ENCODE measurements at regions not wholly inside any gene's neighbourhood (a gene's known extent, or its start where the extent isn't known, plus 50 kb on each side); places are given as distances from the start of the nearest gene placed in this dataset.

GRCh38 chr2:107648781-107649404 lies 177.8 kb upstream of the RGPD4 start:
- H3K27ac Mint-ChIP-seq = no peak overlapping the region
- H3K27me3 Mint-ChIP-seq (ENCODE audit: insufficient read depth) = no peaks in the 10 kb centered on the region; the same call in 1 of the 2 replicates
- no peaks in the 10 kb centered on the region for H3K4me1 Mint-ChIP-seq (ENCODE audit: low read depth)
- DNase-seq = no peak
- H3K36me3 Mint-ChIP-seq (ENCODE audit: low read depth) = no peaks in the 10 kb centered on the region
- no peak overlapping the region for H3K4me3 Mint-ChIP-seq
- peaks cover 18% of the 10 kb centered on the region for H3K9me3 Mint-ChIP-seq
- no peak for TF ChIP-seq CTCF (IDR thresholded peaks at IDR 0.05)

GRCh38 chr2:107657049-107657448 lies 169.6 kb upstream of the RGPD4 start:
- H3K4me1 Mint-ChIP-seq (ENCODE audit: low read depth) = no peaks in the 10 kb centered on the region
- no peak for DNase-seq
- no peaks in the 10 kb centered on the region for H3K36me3 Mint-ChIP-seq (ENCODE audit: low read depth)
- no peak for TF ChIP-seq CTCF (IDR thresholded peaks at IDR 0.05)
- no peak overlapping the region for H3K4me3 Mint-ChIP-seq
- peaks cover under 1% of the 10 kb centered on the region; the same call in 1 of the 2 replicates for H3K9me3 Mint-ChIP-seq
- no peak overlapping the region for H3K27ac Mint-ChIP-seq
- no peaks in the 10 kb centered on the region for H3K27me3 Mint-ChIP-seq (ENCODE audit: insufficient read depth)

- TF ChIP-seq CTCF (IDR thresholded peaks at IDR 0.05) = no peak
- Mint-ChIP-seq H3K27ac (no peak overlapping the region), H3K4me3 (no peak overlapping the region), H3K9me3 (no peaks in the 10 kb centered on the region), H3K36me3 (ENCODE audit: low read depth) (no peaks in the 10 kb centered on the region), H3K4me1 (ENCODE audit: low read depth) (no peaks in the 10 kb centered on the region), H3K27me3 (ENCODE audit: insufficient read depth) (peaks cover 3% of the 10 kb centered on the region; the same call in 1 of the 2 replicates)
- DNase-seq = no peak
These were observed 163.1 kb upstream of the RGPD4 start for GRCh38 chr2:107663632-107664031.

- H3K4me3 Mint-ChIP-seq = peak overlapping the region; percentile 13; the same call in 1 of the 2 replicates
These were observed 157.4 kb upstream of the RGPD4 start for GRCh38 chr2:107669335-107669734.

DNA sequence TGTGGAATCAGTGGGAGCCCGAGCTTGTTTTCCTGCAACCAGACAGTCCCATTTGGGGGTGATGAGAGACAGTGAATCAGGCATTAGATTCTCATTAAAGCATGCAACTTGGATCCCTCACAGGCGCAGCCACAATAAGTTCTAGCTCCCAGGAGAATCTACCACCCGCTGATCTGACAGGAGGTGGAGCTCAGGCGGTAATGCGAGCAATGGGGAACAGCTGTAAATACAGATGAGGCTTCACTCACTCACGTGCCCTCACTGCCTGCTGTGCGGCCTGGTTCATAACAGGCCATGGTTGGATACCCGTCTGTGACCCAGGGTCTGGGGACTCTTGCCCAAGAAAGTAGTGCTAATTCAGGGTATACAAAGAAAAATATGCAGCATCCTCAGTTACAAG lies 144.8 kb upstream of the RGPD4 start:
- H3K27ac Mint-ChIP-seq = no peak overlapping the region
- H3K9me3 Mint-ChIP-seq = no peaks in the 10 kb centered on the region
- no peak overlapping the region for H3K4me3 Mint-ChIP-seq
- H3K27me3 Mint-ChIP-seq (ENCODE audit: insufficient read depth) = peaks cover 2% of the 10 kb centered on the region; the same call in 1 of the 2 replicates
- no peak for DNase-seq
- no peaks in the 10 kb centered on the region for H3K4me1 Mint-ChIP-seq (ENCODE audit: low read depth)
- no peak for TF ChIP-seq CTCF (IDR thresholded peaks at IDR 0.05)
- H3K36me3 Mint-ChIP-seq (ENCODE audit: low read depth) = no peaks in the 10 kb centered on the region

More at GRCh38 chr2:107669335-107669734, 157.4 kb upstream of the RGPD4 start:
- H3K27me3 Mint-ChIP-seq (ENCODE audit: insufficient read depth) = no peaks in the 10 kb centered on the region; the same call in 1 of the 2 replicates
- no peaks in the 10 kb centered on the region; the same call in 1 of the 2 replicates for H3K36me3 Mint-ChIP-seq (ENCODE audit: low read depth)
- no peak overlapping the region for H3K27ac Mint-ChIP-seq
- peaks cover 5% of the 10 kb centered on the region for H3K4me1 Mint-ChIP-seq (ENCODE audit: low read depth)
- peaks cover 15% of the 10 kb centered on the region for H3K9me3 Mint-ChIP-seq
- peak; percentile 59 for TF ChIP-seq CTCF (IDR thresholded peaks at IDR 0.05)
- peak; percentile 33 for DNase-seq

Measured in HFFc6 (cell line).